ENCODE measurements at regions not wholly inside any gene's neighbourhood (a gene's known extent, or its start where the extent isn't known, plus 50 kb on each side); places are given as distances from the start of the nearest gene placed in this dataset.

DNA sequence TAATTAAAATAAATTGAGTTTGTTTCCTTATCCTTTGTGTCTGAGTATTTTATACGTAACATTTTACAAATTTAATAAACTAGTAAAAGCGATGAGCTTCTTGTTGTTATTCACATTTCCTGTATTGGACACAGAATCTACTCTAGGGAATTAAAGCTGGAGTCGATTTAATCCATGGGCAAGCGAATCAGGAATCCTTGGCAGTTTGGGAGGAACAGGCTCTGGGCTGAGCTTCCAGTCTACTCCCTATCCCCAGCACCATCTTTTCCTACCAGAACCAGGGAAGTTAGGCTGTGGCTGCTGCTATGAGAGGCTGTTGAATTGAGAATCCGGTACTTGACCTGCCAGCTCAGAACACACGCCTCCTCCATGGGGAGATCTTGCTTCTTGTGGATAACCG, 437.3 kb upstream of the TPM1 start:
- TF ChIP-seq, protein P1, sequence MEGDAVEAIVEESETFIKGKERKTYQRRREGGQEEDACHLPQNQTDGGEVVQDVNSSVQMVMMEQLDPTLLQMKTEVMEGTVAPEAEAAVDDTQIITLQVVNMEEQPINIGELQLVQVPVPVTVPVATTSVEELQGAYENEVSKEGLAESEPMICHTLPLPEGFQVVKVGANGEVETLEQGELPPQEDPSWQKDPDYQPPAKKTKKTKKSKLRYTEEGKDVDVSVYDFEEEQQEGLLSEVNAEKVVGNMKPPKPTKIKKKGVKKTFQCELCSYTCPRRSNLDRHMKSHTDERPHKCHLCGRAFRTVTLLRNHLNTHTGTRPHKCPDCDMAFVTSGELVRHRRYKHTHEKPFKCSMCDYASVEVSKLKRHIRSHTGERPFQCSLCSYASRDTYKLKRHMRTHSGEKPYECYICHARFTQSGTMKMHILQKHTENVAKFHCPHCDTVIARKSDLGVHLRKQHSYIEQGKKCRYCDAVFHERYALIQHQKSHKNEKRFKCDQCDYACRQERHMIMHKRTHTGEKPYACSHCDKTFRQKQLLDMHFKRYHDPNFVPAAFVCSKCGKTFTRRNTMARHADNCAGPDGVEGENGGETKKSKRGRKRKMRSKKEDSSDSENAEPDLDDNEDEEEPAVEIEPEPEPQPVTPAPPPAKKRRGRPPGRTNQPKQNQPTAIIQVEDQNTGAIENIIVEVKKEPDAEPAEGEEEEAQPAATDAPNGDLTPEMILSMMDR (IDR thresholded peaks at IDR 0.05; ENCODE audit: low read depth, low read length): no peak
- no peak for TF ChIP-seq EZH2phosphoT487 (IDR thresholded peaks at IDR 0.05; ENCODE audit: low read depth)

All from OCI-LY3 (cell line).